Suprapubic skin (tissue), 4 donors: ENCODE measurements at regions not wholly inside any gene's neighbourhood (a gene's known extent, or its start where the extent isn't known, plus 50 kb on each side); places are given as distances from the start of the nearest gene placed in this dataset.

Experiments used
- DNase-seq, 2 donors: peaks; one replicate each; pipeline ENCODE4 v3.0.0-alpha.2; 2019; ENCODE audit warnings: low spot score in 2 of 2
- H3K27ac ChIP-seq: fragments of 200-600 bp; sonication (generic); one replicate; pipeline ENCODE4 v1.5.1; 2019
- H3K27me3 ChIP-seq: fragments of 200-600 bp; sonication (generic); one replicate; pipeline ENCODE4 v1.5.1; 2019
- H3K36me3 ChIP-seq: fragments of 200-600 bp; sonication (generic); one replicate; pipeline ENCODE4 v1.5.1; 2019
- H3K4me1 ChIP-seq: fragments of 200-600 bp; sonication (generic); one replicate; pipeline ENCODE4 v1.5.1; 2019
- H3K4me3 ChIP-seq: fragments of 200-600 bp; sonication (generic); one replicate; pipeline ENCODE4 v1.5.1; 2019; ENCODE audit warnings: mild to moderate bottlenecking
- H3K9me3 ChIP-seq: fragments of 200-600 bp; sonication (generic); one replicate; pipeline ENCODE4 v1.5.1; 2019
- CTCF ChIP-seq, 2 donors: fragments of 200-600 bp in 1 of 2; fragments of 450-650 bp in 1 of 2; sonication (generic) in 1 of 2; IDR thresholded peaks; one replicate each; pipeline ENCODE4 v1.5.1; 2016 to 2019; ENCODE audit warnings: antibody characterized with exemption in 2 of 2, mild to moderate bottlenecking in 1 of 2, moderate library complexity in 1 of 2
- EP300 ChIP-seq: sonication (generic); formaldehyde crosslinking; IDR thresholded peaks from one replicate; pipeline ENCODE4 v1.6.1; 2017; ENCODE audit warnings: antibody characterized with exemption
- POLR2A ChIP-seq, 2 donors: fragments of 450-650 bp; IDR thresholded peaks; one replicate each; pipeline ENCODE4 v1.6.1; 2017; ENCODE audit warnings: antibody characterized with exemption in 2 of 2, mild to moderate bottlenecking in 2 of 2, moderate library complexity in 2 of 2
- POLR2AphosphoS5 ChIP-seq, 3 donors: sonication (generic); formaldehyde crosslinking; IDR thresholded peaks; one replicate each; pipeline ENCODE4 v1.6.1; 2017; ENCODE audit warnings: antibody characterized with exemption in 3 of 3
- WGBS: methylation state at CpG from one replicate; pipeline ENCODE4 v1.1.5; 2018; 5-methylcytosine and 5-hydroxymethylcytosine counted together

DNA sequence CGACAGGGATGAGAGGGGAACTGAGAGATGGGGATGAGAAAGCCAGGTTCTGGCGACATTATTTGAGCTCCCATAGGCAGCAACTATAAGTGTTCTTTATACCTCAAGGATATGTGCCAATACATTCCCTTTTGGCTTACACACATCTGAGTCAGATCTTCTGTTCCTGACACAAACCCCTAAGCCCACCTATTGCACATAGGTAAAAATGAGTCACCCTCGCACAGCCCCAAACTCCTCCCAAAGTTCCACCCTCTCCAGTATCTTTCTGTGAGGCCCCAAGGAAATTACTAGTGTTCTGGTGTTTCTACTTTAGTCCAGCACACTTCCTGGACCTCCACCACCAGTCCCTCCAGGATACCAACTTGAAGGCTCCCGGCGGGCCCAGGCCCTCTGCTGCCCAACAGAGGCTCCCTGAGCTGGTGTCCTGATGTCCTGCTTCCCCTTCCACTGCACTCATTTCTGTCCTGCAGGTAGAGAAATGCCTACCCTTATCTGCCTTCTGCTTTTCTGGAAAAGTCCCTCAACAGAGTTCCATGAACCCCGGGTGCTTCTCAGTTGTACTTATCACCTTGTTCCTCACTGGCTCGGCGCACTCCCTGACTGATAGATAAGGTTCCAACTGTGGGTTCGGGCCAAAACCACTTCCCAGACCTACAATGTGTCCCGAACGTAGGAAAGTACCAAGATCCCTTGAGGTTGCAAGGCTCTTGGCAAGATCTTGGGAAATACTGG lies 125.5 kb downstream of the EN1 start:
- no peak overlapping the region for H3K4me3 ChIP-seq
- WGBS, result 61% methylated on average over 11 of the region's 11 CpGs
- no peaks in the 10 kb centered on the region for H3K36me3 ChIP-seq
- no peak for DNase-seq
- H3K27me3 ChIP-seq, result no peaks in the 10 kb centered on the region
- peaks cover 12% of the 10 kb centered on the region for H3K4me1 ChIP-seq
- TF ChIP-seq EP300 (no peak), CTCF (IDR thresholded peaks at IDR 0.05) (no peak)
- H3K9me3 ChIP-seq, result no peaks in the 10 kb centered on the region
- H3K27ac ChIP-seq, result no peak overlapping the region

- 85% methylated on average over 4 of the region's 4 CpGs for WGBS
- no peak overlapping the region for H3K4me3 ChIP-seq
- H3K9me3 ChIP-seq, result no peaks in the 10 kb centered on the region
- no peak overlapping the region for H3K27ac ChIP-seq
- DNase-seq, result no peak
- H3K4me1 ChIP-seq, result peaks cover 12% of the 10 kb centered on the region
- TF ChIP-seq EP300 (no peak), CTCF (IDR thresholded peaks at IDR 0.05) (no peak), POLR2A (IDR thresholded peaks at IDR 0.05) (no peak), POLR2AphosphoS5 (IDR thresholded peaks at IDR 0.05) (no peak)
- no peaks in the 10 kb centered on the region for H3K27me3 ChIP-seq
- no peaks in the 10 kb centered on the region for H3K36me3 ChIP-seq
Observed at GRCh38 chr2:118720866-118721265, 126.6 kb downstream of the EN1 start.

GRCh38 chr2:118718921-118719320 lies 128.5 kb downstream of the EN1 start:
- no peak for DNase-seq
- TF ChIP-seq CTCF (IDR thresholded peaks at IDR 0.05) (no peak), EP300 (no peak), POLR2A (IDR thresholded peaks at IDR 0.05) (no peak), POLR2AphosphoS5 (IDR thresholded peaks at IDR 0.05) (no peak)
- Histone ChIP-seq H3K27ac (no peak overlapping the region), H3K4me3 (no peak overlapping the region), H3K9me3 (no peaks in the 10 kb centered on the region), H3K4me1 (peaks cover 12% of the 10 kb centered on the region), H3K36me3 (no peaks in the 10 kb centered on the region), H3K27me3 (no peaks in the 10 kb centered on the region)

DNA sequence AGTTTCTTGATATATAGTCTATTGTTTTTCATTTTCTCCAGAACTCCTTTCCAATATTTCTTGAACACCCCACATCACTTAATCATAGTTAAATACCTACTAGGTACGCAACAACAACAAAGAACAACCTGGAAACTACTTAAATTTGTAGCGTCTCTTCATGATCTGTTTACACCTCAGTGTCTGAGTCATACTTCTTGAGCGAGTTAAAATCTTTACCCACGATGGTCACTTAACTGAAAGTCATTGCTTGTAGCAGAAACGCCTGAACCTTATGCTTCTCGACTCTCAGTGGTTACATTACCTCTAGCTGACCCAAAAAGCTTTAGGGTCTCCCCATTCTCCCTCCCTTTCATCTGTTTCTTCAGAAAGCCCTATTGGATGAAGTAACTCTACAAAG lies 131.3 kb downstream of the EN1 start:
- TF ChIP-seq EP300, result no peak
- no peak for TF ChIP-seq POLR2A (IDR thresholded peaks at IDR 0.05)
- DNase-seq, result no peak

GRCh38 chr2:118714118-118714517 lies 133.3 kb downstream of the EN1 start:
- 79% methylated on average over 6 of the region's 6 CpGs for WGBS
- H3K4me1 ChIP-seq, result no peaks in the 10 kb centered on the region
- DNase-seq, result no peak
- H3K36me3 ChIP-seq, result no peaks in the 10 kb centered on the region
- H3K9me3 ChIP-seq, result no peaks in the 10 kb centered on the region
- no peaks in the 10 kb centered on the region for H3K27me3 ChIP-seq
- no peak overlapping the region for H3K4me3 ChIP-seq
- TF ChIP-seq POLR2A (IDR thresholded peaks at IDR 0.05) (no peak), CTCF (IDR thresholded peaks at IDR 0.05) (no peak), EP300 (no peak), POLR2AphosphoS5 (IDR thresholded peaks at IDR 0.05) (no peak)
- H3K27ac ChIP-seq, result no peak overlapping the region

More for the DNA sequence above, 131.3 kb downstream of the EN1 start:
- no peaks in the 10 kb centered on the region for H3K9me3 ChIP-seq
- no peaks in the 10 kb centered on the region for H3K36me3 ChIP-seq
- no peaks in the 10 kb centered on the region for H3K27me3 ChIP-seq
- 91% methylated on average over 6 of the region's 6 CpGs for WGBS
- no peaks in the 10 kb centered on the region for H3K4me1 ChIP-seq
- H3K4me3 ChIP-seq, result no peak overlapping the region
- H3K27ac ChIP-seq, result no peak overlapping the region

DNA sequence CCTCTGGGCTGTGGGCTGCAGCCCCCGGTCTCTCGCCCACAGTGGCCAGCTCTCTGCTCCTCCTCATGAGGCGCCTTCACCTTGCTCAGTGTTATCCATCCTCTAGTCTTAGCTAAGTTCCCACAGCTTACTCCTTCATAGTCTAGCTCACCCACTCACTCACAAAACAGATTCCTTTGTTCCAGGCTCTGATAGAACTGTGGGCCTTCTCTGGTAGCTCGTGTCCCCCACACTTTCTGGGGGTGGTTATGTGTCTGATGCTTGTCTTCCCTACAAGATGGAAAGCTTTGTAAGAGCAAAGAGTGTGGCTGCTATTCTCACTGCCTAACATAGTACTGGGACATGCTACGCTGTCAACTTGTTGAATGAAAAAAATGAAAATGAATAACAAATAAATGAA lies 135.8 kb downstream of the EN1 start:
- H3K4me1 ChIP-seq, result no peaks in the 10 kb centered on the region
- 98% methylated on average over 5 of the region's 5 CpGs for WGBS

More for the DNA sequence above, 135.8 kb downstream of the EN1 start:
- TF ChIP-seq POLR2AphosphoS5 (IDR thresholded peaks at IDR 0.05), result no peak
- TF ChIP-seq CTCF (IDR thresholded peaks at IDR 0.05), result no peak
- no peak for TF ChIP-seq EP300
- no peak for TF ChIP-seq POLR2A (IDR thresholded peaks at IDR 0.05)
- DNase-seq, result no peak
- Histone ChIP-seq H3K4me3 (no peak overlapping the region), H3K27me3 (no peaks in the 10 kb centered on the region), H3K27ac (no peak overlapping the region), H3K9me3 (no peaks in the 10 kb centered on the region), H3K36me3 (no peaks in the 10 kb centered on the region)
